ENCODE measurements at regions not wholly inside any gene's neighbourhood (a gene's known extent, or its start where the extent isn't known, plus 50 kb on each side); places are given as distances from the start of the nearest gene placed in this dataset.

DNA sequence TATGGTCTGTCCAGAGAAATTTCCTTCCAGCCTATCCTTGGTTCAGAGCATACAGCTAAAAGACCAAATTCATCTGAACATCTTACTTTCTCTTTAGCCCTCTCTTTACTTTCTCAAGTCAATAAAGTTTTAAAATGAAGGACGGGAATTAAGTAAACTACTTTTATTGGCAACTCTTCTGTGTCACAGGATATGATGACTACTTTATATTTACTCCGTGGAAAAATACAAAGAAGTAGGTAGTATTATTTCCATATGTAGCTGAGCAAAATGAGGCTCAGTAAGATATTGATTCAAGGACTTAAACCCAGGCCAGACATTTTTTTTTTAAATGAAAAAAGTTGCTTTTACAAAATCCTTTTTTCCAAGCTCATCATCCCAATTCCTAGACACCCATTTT is 151.2 kb upstream of the DPYD start:
- no peak for DNase-seq (ENCODE audit: low spot score)

DNA sequence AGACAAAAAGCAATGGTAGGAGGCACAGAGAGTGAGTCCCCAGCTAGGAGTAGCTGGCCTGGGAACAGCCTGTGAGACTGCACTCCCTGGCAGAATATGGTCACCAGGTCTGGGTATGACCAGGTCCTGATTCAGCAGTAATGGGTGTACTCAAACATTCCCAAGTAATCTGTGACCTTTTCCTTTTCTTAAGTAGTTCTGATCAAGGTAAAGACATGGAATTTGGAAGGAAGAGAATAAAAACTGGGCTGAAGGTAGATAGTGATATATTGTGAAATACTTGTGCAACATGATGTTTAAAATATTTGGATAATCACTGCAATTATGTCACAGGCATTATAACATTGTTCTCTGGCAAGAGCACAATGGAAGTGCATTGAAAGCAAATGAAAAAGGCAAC is 147.2 kb upstream of the DPYD start:
- no peak for DNase-seq (ENCODE audit: low spot score)

DNA sequence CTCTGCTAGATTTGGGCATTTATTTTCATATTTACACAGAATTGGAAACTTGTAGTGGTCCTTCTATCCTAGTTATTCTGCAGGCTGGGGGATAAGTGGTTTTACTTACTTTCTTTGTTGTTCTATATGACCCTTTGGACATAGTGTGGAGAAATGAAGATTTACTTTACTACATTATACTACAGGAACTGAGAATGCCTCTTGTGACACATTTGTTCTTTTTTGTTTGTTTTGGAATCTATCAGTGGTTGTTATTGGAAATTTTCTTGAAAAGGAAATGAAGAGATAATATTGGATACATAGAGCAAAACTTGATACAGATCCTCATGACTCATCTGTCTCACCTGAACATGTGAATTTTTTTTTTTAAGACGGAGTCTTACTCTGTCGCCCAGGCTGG is 146.1 kb upstream of the DPYD start:
- DNase-seq (ENCODE audit: low spot score) = no peak

DNA sequence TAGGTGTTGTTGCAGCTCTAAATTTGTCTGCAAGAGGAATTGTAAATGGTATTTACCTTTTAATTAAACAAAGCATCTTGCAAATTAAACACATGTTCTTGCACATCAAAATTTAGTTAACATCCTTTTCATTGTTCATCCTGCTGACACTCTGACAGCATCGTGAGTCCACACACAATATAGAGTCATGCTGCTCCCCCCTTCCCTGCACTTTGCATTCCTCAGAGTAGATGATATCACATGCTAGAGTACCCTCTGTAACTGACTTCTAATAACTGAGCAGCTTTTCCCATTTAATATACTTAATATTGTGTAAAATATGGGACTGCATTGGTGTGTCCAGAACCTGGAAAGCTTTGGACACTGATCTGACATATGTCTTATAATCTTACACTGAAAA is 138.8 kb upstream of the DPYD start:
- no peak for DNase-seq (ENCODE audit: low spot score)

GRCh38 chr1:98058676-98059075 is 137.8 kb upstream of the DPYD start:
- DNase-seq (ENCODE audit: low spot score) = no peak

- no peak for DNase-seq (ENCODE audit: low spot score)
Observed at GRCh38 chr1:98057236-98057910, 136.5 kb upstream of the DPYD start.

DNA sequence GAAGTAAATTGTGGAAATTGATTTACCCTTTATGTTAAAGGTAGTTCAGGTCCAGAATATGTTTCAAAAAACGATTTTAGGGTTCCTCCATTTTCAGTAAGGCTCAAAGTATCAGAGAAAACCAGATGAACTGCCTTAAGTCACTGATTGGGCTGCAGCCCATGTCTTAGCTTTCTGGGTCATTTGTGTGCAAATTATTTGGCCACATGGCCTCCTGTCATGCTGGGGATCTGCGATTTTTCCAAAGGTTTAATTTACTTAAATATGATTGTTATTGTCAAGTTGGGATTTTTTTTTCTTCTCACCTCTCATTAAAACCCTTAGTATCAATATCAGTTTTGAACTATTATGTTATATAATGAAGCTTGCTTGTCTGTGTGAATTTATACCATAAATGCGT is 135.9 kb upstream of the DPYD start:
- DNase-seq (ENCODE audit: low spot score) = no peak

GRCh38 chr1:98055457-98055856 is 134.6 kb upstream of the DPYD start:
- DNase-seq (ENCODE audit: low spot score) = no peak

DNA sequence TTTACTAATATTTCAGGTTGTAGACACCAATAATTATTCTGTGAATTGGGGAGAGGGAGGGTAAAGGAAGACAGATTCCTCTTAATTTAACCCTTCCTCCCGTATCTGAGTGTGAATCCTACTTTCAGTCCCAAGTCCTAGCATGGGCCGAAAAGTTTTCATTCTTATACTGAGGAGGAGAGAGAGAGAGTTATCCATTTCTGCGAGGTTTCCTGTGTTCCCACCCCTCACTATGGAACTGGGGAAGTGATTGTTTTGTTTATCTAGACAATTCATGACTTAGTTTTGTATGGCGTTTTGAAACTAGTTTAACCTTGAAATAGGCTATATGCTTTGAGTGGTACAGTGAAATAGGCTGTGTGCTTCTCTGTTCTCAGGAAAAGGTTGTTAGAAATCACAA is 134.0 kb upstream of the DPYD start:
- DNase-seq (ENCODE audit: low spot score) = no peak

DNA sequence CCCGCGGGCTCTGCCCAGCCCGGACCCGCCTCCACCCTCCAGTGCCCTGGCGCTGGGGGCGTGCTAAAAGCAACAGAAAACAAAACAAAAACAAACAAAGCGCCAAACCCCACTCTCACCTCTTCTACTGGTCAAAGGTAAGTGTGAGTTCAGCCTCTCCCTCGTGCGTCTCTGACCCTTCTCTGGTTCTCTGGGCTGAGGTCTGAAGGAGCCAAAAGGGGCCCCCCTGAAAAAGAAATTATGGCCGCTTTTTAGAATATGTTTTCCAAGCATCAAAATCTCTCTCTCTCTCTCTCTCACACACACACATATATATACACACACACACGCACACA is 133.5 kb upstream of the DPYD start:
- no peak for DNase-seq (ENCODE audit: low spot score)

- DNase-seq (ENCODE audit: low spot score) = peak; percentile 92
Observed at GRCh38 chr1:98053471-98054366, 132.9 kb upstream of the DPYD start.

GRCh38 chr1:98051065-98051675 is 130.3 kb upstream of the DPYD start:
- DNase-seq (ENCODE audit: low spot score) = peak; percentile 57

DNA sequence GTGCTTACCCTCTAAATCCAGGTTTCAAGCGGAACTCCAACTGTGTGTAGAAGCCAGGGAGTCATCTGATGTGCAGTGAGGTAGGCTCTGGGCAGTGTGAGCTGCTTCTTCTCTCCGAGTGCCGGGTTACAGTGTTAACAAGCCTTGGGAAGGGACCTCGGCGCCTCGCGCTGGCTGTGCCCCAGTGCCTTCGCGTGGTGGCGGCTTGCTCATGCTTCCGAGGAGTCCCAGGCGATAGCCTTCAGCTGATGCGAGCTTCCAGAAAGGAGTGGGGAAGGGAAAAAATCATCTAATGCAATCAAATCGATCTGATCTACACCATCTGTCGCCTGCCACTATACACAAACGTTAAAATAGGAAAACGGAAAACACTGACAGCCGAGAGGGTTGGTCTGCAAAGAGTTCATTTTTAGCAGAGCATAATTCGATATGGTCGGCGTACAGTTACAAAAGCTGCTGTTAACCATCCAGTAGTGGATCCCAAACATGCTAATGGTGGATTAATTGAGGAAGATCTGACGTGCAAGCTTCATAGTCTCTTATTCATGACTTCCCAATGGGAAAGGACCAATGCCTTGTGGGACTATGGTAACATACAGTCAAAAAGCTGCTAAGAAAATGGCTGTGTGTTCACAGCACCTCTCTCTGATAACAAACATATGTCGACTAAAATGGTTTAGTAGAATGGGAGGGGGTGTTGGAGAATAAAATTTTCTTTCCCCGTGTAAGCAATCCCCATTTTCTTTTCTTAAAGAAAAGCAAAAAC is 128.7 kb upstream of the DPYD start:
- DNase-seq (ENCODE audit: low spot score) = peak; percentile 53

DNA sequence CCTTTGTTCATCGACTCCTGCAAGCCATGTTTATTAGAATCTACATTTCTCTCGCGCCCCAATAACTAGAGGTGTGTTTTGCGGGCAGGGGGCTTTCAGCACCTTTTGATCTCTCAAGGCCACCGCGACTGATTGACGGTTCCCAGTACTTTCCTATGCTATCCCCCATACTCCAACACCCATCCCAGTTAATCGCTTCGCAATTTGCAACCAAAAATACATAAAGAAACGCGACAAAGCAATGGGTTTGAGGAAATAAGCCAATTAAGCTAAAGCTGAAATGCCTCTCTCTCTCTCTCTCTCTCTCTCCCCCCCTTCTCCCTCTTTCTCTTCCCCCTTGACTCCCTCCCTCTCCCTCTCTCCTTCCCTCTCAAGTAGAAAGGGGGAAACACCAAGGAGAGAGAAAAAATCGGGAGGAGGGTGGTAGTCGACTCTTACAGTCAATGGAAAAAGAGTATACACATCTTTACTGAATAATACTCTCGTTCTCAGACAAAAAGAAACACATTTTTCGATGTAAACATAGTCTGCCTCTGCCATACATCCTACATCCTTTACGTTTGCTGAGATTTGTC is 128.0 kb upstream of the DPYD start:
- no peak for DNase-seq (ENCODE audit: low spot score)

DNA sequence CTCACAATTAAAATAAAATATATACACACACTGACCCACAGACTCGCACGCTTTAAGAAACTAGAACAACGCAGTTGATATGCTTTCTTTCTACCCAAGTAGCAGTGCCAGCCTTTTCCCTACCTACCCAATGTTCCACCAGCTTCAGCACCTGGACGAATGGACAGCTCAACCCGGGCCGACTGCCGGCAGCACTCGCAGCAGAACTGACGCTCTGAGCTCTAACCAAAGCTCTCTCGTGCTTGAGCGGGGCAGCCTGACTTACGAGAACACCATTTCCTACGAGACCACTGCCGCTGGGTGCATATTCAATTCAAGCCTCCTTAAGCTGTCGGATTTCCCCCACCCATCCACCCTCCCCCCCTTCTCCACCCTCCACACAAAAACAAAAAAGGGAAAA is 127.4 kb upstream of the DPYD start:
- peak; percentile 84 for DNase-seq (ENCODE audit: low spot score)

DNA sequence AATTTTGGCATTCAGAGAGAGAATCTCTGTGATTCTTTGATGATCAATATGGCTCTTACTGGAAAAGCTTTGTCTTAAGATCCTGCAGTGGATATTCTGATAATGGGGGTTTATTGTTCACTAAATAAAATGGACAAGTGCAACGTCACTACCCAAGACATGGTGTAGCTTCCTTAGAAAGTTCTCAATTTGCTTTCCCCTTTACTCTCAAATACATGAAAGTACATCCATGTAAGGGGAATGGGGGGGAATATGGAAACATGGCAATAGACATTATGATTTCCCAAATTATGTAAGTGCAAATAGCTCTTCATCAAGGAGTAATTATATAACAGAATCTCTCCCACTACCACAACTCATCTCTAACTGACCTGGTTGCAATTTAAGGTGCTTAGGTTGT is 126.3 kb upstream of the DPYD start:
- no peak for DNase-seq (ENCODE audit: low spot score)

DNA sequence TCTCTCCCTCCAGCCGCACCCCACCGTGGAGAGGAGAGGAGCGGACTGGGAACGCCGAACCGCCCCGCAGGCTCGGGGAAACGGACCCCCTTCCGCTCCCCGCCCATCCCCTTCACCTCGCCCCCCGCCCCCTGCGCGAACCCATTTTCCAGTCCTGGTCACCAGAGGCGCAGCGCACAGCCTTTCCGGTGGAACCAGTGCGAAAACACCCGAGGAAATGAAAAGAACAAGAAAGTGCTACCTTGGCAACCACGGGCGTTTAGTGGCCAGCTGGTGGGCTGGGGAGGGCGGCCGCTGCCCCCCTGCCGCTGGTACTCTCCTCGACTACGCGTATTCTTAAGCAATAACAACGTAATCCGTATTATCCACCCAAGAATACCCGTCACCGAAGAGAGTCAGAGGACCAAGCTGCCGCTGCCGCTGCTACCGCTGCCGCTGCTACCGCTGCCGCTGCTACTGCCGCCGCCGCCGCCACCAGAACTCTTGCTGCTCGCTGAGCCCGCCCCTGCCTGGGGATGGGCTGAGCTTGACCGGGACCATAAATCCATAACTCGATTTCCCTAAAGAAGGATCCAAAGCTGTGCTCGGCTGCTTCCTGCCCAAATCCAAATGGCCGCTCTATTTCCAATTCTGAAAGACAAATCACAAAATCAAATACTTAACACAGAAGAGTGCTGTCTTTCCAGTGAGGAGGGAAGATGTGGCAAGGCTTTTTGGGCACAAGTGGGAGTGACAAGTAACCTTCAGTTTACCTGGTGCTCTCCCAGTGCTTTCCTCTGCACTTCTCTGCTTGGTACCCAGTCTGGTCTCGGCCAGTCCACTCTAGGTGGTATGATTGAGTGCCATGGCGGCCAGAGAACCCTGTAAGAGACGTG is 125.2 kb upstream of the DPYD start:
- DNase-seq (ENCODE audit: low spot score) = peak; percentile 55

DNA sequence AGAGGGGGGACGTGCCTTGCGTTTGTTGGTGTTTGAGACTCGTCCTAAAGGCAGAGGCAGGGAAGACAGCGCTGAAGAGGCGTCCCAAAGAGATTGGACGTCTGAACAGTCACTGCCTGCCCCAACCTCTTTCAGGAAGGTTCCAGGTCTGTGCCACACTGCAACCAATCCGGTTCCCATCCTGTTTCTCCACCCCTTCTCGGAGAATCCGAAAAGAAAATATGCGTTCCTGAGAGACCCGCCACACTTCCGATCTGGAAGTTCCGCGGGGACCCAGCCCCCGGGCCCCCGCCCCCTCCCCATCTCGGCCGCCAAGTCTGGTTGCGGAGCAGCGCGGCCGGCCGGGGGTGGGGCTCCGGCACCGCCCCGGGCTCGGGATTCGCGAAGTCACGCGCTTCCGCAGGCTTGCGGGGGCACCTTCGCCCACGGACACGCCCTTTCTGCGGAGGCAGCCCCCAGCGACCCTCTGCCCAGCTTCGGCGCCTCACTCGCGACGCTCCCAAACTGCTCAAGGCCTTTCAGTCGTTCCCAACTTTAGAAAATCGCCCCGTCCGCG is 124.5 kb upstream of the DPYD start:
- DNase-seq (ENCODE audit: low spot score) = peak; percentile 73

DNA sequence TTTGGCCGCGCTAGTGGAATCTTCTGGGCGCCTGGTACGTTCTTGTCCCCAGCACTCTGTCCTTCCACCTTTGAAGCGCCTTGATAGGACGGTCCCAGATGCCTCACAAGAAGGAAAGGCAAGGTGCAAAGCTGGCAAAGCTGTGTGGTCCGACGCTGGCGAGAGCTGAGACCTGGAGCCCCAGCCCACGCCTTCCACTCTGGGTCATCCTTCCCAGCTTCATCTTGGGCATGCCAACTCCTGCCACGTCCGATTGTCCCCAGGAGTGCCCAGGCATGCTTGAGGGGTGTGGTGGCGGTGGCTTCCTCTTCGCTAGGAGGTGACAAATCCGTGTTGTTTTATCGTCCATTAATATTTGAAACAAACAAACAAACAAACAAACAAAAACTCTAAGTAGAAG is 123.9 kb upstream of the DPYD start:
- DNase-seq (ENCODE audit: low spot score) = no peak

GRCh38 chr1:98044071-98044697 is 123.3 kb upstream of the DPYD start:
- DNase-seq (ENCODE audit: low spot score) = no peak
